AG10803 (cell line): ENCODE measurements at regions not wholly inside any gene's neighbourhood (a gene's known extent, or its start where the extent isn't known, plus 50 kb on each side); places are given as distances from the start of the nearest gene placed in this dataset.

Experiments used
- DNase-seq: peaks from one replicate; pipeline ENCODE4 v3.0.0; 2010; ENCODE audit warnings: low read depth
- H3K4me3 ChIP-seq: 2 replicates; pipeline ENCODE4 v1.5.1; 2011; ENCODE audit warnings: mild to moderate bottlenecking, low read length, control low read depth
- TF ChIP-seq, protein P1 (sequence below): conservative IDR thresholded peaks from 2 replicates; pipeline ENCODE4 v1.5.1; 2011; ENCODE audit warnings: mild to moderate bottlenecking, low read length, control low read depth, inconsistent platforms

DNA sequence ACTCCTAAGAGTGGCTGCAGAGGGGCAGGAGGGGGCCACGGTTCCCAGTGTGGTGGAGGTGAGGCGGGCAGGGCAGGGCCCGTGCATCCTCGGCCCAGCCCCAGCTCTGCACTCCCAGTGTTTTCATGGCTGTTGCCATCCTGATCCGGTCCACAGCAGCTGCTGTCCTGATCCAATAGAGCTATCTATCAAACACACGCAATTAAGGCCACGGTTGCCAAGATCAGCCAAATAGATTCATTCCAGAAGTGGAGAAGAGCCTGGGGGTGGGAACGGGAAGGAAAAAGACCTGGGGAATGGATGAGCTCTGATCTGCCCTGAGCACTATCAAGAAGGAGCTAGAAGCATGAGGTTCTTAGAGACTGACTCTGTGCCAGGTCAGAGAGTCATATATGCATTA lies 160.9 kb upstream of the SYT13 start:
- TF ChIP-seq, protein P1, sequence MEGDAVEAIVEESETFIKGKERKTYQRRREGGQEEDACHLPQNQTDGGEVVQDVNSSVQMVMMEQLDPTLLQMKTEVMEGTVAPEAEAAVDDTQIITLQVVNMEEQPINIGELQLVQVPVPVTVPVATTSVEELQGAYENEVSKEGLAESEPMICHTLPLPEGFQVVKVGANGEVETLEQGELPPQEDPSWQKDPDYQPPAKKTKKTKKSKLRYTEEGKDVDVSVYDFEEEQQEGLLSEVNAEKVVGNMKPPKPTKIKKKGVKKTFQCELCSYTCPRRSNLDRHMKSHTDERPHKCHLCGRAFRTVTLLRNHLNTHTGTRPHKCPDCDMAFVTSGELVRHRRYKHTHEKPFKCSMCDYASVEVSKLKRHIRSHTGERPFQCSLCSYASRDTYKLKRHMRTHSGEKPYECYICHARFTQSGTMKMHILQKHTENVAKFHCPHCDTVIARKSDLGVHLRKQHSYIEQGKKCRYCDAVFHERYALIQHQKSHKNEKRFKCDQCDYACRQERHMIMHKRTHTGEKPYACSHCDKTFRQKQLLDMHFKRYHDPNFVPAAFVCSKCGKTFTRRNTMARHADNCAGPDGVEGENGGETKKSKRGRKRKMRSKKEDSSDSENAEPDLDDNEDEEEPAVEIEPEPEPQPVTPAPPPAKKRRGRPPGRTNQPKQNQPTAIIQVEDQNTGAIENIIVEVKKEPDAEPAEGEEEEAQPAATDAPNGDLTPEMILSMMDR: no peak
- no peak overlapping the region for H3K4me3 ChIP-seq
- no peak for DNase-seq

DNA sequence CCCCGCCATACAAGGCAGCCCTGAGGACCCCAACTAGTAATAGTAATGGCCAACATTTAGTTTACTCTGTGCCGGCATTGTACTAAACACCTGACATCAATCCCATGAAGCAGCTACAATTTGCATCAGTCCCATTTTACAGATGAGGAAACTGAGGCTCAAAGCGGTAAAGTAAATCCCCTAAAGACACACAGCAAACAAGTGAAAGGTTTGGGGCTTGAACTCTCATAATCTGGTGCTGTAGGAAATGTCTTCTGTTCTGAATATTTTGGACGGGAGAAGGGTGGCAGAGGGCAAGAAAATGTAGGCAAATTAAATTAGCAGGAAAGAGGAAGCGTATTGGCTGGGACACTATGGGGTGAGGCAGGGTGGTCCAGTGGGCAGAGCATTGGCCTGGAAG lies 160.3 kb upstream of the SYT13 start:
- no peak for DNase-seq
- TF ChIP-seq, protein P1: no peak
- no peak overlapping the region for H3K4me3 ChIP-seq

DNA sequence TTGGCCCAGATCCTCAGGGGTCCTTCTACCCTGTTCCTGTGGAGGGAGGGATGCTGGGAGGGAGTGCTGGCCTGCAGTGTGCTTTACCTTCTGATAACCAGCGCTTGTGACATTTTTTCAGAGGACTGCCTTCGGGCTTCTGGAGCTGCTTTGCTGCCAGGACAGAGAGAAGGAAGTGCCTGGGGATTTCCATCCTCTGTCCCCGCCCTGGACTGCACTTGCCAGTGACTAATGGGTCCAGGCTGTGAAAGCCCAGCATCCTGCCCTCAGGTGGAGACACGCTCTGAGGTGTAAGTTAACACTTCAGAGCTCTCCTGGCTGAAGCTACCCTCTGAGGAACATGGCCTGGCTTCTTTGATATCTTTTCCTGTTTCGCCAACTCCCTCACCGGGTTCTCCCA lies 158.7 kb upstream of the SYT13 start:
- TF ChIP-seq, protein P1: no peak
- DNase-seq: no peak

DNA sequence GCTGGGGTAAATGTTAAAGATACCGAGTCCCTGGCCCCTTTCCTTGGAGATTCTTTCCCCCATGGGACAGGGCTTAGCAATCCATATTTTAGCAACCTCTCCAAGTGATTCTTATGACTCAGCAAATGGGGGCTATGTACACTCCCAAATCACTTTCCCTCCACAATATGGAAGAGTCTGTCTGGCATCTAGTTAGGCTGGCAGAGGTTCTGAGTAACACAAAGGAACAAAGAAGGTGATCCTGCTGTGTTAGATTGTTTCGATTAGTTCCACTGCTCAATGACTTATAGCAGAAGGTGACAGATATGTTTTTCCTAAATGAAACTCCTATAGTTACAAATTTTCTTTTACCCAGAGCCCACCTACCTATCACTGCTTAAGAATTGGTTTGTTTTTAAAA lies 154.0 kb upstream of the SYT13 start:
- TF ChIP-seq, protein P1: no peak
- no peak overlapping the region for H3K4me3 ChIP-seq
- no peak for DNase-seq

More for the DNA sequence above, 158.7 kb upstream of the SYT13 start:
- H3K4me3 ChIP-seq: no peak overlapping the region

DNA sequence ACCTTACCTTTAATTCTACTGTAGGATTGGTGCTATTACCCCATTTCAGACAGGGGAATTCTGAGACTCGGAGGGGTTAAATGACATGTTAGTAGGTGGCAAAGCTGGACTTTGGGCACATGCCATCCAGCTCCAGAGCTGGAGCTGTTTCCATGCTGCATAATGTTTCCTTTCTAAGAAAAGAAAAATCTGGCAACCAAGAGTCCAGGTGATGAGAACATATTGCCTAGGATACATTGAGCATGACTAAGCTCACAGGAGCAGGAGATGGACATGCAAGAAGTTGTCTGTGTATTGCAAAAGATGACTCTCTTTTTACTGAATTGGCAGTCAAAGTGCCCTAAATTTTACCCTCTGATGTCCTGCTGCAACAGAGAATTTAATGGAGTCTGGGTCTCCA lies 150.8 kb upstream of the SYT13 start:
- no peak overlapping the region for H3K4me3 ChIP-seq
- no peak for DNase-seq
- TF ChIP-seq, protein P1: no peak

DNA sequence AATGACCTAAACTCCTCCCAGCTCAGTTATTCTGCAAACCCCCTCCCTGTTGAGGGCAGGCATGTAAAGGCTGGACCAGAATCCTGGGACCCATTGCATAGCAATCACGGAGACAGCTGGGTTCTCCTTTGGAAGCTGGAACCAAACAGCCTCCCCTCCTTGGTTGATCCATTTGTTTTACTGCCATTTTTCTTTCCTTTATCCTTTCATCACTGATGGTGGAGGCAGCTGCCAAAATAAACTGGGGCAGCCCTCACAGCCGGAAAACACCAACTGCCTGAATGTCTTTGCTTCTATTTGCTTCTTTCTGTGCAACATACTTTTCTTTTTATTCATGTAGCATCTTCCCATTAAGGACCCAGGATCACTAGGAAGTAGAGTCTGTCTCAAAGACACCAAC lies 150.0 kb upstream of the SYT13 start:
- DNase-seq: no peak
- H3K4me3 ChIP-seq: no peak overlapping the region
- TF ChIP-seq, protein P1: no peak

DNA sequence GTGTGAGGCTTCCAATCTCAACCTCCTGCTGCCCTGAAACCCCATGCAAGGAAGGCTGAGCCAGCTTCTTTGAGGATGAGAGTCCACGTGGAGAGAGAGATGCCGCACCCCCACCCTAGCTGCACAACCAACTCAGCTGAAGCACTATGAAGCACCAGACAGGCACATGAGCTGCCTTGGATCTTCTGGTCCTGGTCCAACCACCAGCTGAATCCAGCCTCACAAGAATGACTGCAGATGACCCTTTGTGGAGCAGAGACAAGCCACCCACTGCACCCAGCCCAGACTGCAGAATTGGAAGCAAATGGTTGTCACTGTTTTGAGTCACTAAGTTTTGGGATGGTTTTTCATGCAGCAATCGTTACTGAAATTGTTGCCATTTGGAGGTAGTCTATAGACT lies 149.6 kb upstream of the SYT13 start:
- TF ChIP-seq, protein P1: no peak
- no peak for DNase-seq
- no peak overlapping the region for H3K4me3 ChIP-seq
